Breast epithelium (tissue), 3 donors: ENCODE measurements at regions not wholly inside any gene's neighbourhood (a gene's known extent, or its start where the extent isn't known, plus 50 kb on each side); places are given as distances from the start of the nearest gene placed in this dataset.

ENCODE experiments used
- POLR2A ChIP-seq: fragments of 450-650 bp; IDR thresholded peaks from one replicate; pipeline ENCODE4 v1.6.1; 2016; ENCODE audit warnings: antibody characterized with exemption, mild to moderate bottlenecking, moderate library complexity
- POLR2AphosphoS5 ChIP-seq, 3 donors: sonication (generic); formaldehyde crosslinking; IDR thresholded peaks; one replicate each; pipeline ENCODE4 v1.6.1; 2017; ENCODE audit warnings: antibody characterized with exemption in 3 of 3
- TF ChIP-seq, protein P1 (sequence below), 3 donors: fragments of 450-650 bp; IDR thresholded peaks; one replicate each; pipeline ENCODE4 v1.5.1; 2016 to 2017; ENCODE audit warnings: antibody characterized with exemption in 3 of 3, mild to moderate bottlenecking in 3 of 3, moderate library complexity in 3 of 3

DNA sequence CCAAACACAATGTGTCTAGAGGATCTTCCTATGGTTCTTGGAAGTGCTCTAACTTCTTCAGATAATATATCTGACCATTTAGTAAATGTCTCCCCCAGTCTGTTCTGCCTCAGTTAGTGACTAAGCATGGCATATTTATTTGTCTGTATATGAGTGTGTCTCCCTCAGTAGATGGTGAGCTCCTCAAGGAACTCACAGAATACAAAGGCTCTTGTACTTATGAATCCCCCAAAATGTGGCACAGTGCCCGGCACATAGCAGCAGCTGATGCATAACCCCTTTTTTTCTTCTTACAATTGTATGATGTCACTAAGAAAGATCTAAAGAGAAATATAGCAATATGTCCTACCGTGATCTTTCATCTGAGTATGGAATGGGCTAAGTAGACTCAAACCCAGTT, 264.7 kb upstream of the PRICKLE1 start:
- TF ChIP-seq, protein P1, sequence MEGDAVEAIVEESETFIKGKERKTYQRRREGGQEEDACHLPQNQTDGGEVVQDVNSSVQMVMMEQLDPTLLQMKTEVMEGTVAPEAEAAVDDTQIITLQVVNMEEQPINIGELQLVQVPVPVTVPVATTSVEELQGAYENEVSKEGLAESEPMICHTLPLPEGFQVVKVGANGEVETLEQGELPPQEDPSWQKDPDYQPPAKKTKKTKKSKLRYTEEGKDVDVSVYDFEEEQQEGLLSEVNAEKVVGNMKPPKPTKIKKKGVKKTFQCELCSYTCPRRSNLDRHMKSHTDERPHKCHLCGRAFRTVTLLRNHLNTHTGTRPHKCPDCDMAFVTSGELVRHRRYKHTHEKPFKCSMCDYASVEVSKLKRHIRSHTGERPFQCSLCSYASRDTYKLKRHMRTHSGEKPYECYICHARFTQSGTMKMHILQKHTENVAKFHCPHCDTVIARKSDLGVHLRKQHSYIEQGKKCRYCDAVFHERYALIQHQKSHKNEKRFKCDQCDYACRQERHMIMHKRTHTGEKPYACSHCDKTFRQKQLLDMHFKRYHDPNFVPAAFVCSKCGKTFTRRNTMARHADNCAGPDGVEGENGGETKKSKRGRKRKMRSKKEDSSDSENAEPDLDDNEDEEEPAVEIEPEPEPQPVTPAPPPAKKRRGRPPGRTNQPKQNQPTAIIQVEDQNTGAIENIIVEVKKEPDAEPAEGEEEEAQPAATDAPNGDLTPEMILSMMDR (IDR thresholded peaks at IDR 0.05) = no peak
- TF ChIP-seq POLR2A (no peak), POLR2AphosphoS5 (IDR thresholded peaks at IDR 0.05) (no peak)
